ENCODE measurements at regions not wholly inside any gene's neighbourhood (a gene's known extent, or its start where the extent isn't known, plus 50 kb on each side); places are given as distances from the start of the nearest gene placed in this dataset.

GRCh38 chr4:22881411-22881810, 188.7 kb downstream of the GBA3 start:
- H3K4me1 ChIP-seq (ENCODE audit: control insufficient read depth in 2 of 2, insufficient read depth in 2 of 2, low read length in 2 of 2), result no peaks in the 10 kb centered on the region
- Mint-ChIP-seq H3K27me3 (no peaks in the 10 kb centered on the region), H3K27ac (no peak overlapping the region), H3K9me3 (ENCODE audit: insufficient read depth) (peaks cover 2% of the 10 kb centered on the region), H3K4me3 (no peak overlapping the region), H3K4me1 (no peaks in the 10 kb centered on the region)
- H3K9me3 ChIP-seq (ENCODE audit: control extremely low read depth in 1 of 3, control insufficient read depth in 2 of 3, insufficient read depth in 1 of 3, low read length in 2 of 3), result no peaks in the 10 kb centered on the region
- H3K9ac ChIP-seq (ENCODE audit: low read length), result no peak overlapping the region
- no peak overlapping the region for H2AFZ ChIP-seq (ENCODE audit: insufficient read depth, low read depth, low read length, poor library complexity, severe bottlenecking)
- H3K27me3 ChIP-seq (replicated peaks in 1 of 4; ENCODE audit: control extremely low read depth in 1 of 4, control insufficient read depth in 3 of 4, insufficient read depth in 4 of 4, low read length in 3 of 4), result no peaks in the 10 kb centered on the region
- ATAC-seq (ENCODE audit: low read depth) (no peak), DNase-seq (no peak)
- no peak overlapping the region for H3K27ac ChIP-seq (ENCODE audit: low read length in 2 of 2)
- H3K4me2 ChIP-seq (replicated peaks; ENCODE audit: low read depth, low read length, poor library complexity, severe bottlenecking), result no peak overlapping the region
- CTCF ChIA-PET, result no interaction called here
- TF ChIP-seq CTCF (IDR thresholded peaks at IDR 0.05) (no peak), EZH2 (IDR thresholded peaks at IDR 0.05; ENCODE audit: borderline replicate concordance, insufficient read depth, low read depth, low read length, poor library complexity, severe bottlenecking) (no peak)
- H3K4me3 ChIP-seq (ENCODE audit: control extremely low read depth in 1 of 5, extremely low read depth in 1 of 5, insufficient read depth in 1 of 5, low read depth in 2 of 5, low read length in 4 of 5), result no peak overlapping the region
- no peaks in the 10 kb centered on the region for H4K20me1 ChIP-seq (ENCODE audit: control insufficient read depth, insufficient read depth, low read length, poor library complexity, severe bottlenecking)
- POLR2A ChIA-PET, result no interaction called here
- no peaks in the 10 kb centered on the region for H3K79me2 ChIP-seq (ENCODE audit: control insufficient read depth, insufficient read depth, low read length)
- intact Hi-C loops (cut with micrococcal nuclease), result no loop called here
- no peaks in the 10 kb centered on the region for H3K36me3 ChIP-seq (replicated peaks in 1 of 2; ENCODE audit: control extremely low read depth in 1 of 2, control insufficient read depth in 1 of 2, extremely low read depth in 1 of 2, insufficient read depth in 2 of 2, low read length in 1 of 2)

- Mint-ChIP-seq H3K9me3 (ENCODE audit: insufficient read depth) (peaks cover 2% of the 10 kb centered on the region), H3K27me3 (no peaks in the 10 kb centered on the region), H3K27ac (no peak overlapping the region), H3K4me3 (no peak overlapping the region), H3K4me1 (no peaks in the 10 kb centered on the region)
- intact Hi-C loops (cut with micrococcal nuclease), result no loop called here
- no peaks in the 10 kb centered on the region for H3K27me3 ChIP-seq (replicated peaks in 1 of 4; ENCODE audit: control extremely low read depth in 1 of 4, control insufficient read depth in 3 of 4, insufficient read depth in 4 of 4, low read length in 3 of 4)
- DNase-seq (no peak), ATAC-seq (ENCODE audit: low read depth) (no peak)
- no peaks in the 10 kb centered on the region for H3K4me1 ChIP-seq (ENCODE audit: control insufficient read depth in 2 of 2, insufficient read depth in 2 of 2, low read length in 2 of 2)
- H3K36me3 ChIP-seq (replicated peaks in 1 of 2; ENCODE audit: control extremely low read depth in 1 of 2, control insufficient read depth in 1 of 2, extremely low read depth in 1 of 2, insufficient read depth in 2 of 2, low read length in 1 of 2), result no peaks in the 10 kb centered on the region
- 96% methylated on average over 14 of the region's 16 CpGs for WGBS (ENCODE audit: insufficient coverage)
- H2AFZ ChIP-seq (ENCODE audit: insufficient read depth, low read depth, low read length, poor library complexity, severe bottlenecking), result no peak overlapping the region
- ChIA-PET POLR2A (no interaction called here), CTCF (interaction anchor here (1.1 kb wide), 1 partner anchor 21 kb away, joined by 3 read pairs; no protein-coding TSS in a partner anchor)
- no peak for TF ChIP-seq CTCF (IDR thresholded peaks at IDR 0.05)
- TF ChIP-seq EZH2 (IDR thresholded peaks at IDR 0.05; ENCODE audit: borderline replicate concordance, insufficient read depth, low read depth, low read length, poor library complexity, severe bottlenecking), result no peak
- H3K79me2 ChIP-seq (ENCODE audit: control insufficient read depth, insufficient read depth, low read length), result no peaks in the 10 kb centered on the region
- no peak overlapping the region for H3K9ac ChIP-seq (ENCODE audit: low read length)
- H3K4me3 ChIP-seq (ENCODE audit: control extremely low read depth in 1 of 5, extremely low read depth in 1 of 5, insufficient read depth in 1 of 5, low read depth in 2 of 5, low read length in 4 of 5), result no peak overlapping the region
- no peaks in the 10 kb centered on the region for H4K20me1 ChIP-seq (ENCODE audit: control insufficient read depth, insufficient read depth, low read length, poor library complexity, severe bottlenecking)
- H3K9me3 ChIP-seq (ENCODE audit: control extremely low read depth in 1 of 3, control insufficient read depth in 2 of 3, insufficient read depth in 1 of 3, low read length in 2 of 3), result no peaks in the 10 kb centered on the region
- no peak overlapping the region for H3K27ac ChIP-seq (ENCODE audit: low read length in 2 of 2)
- no peak overlapping the region for H3K4me2 ChIP-seq (replicated peaks; ENCODE audit: low read depth, low read length, poor library complexity, severe bottlenecking)
Observed at GRCh38 chr4:22877486-22878052, 184.8 kb downstream of the GBA3 start.
